Stimulated activated CD8-positive, alpha-beta memory T cell treated with anti-CD3 and anti-CD28 coated beads, Interleukin-12 subunit alpha, Interleukin-12 subunit beta, amount 100 ng/mL, for 4 hours (primary cell): ENCODE measurements at regions not wholly inside any gene's neighbourhood (a gene's known extent, or its start where the extent isn't known, plus 50 kb on each side); places are given as distances from the start of the nearest gene placed in this dataset.
"Not testable (repeated sequence)": the region's sequence is repeated elsewhere in the genome, so short reads cannot be mapped to it uniquely, and the experiment has no call there.

Experiments
- DNase-seq: peaks from one replicate; pipeline ENCODE4 v3.0.0-alpha.2; 2020; ENCODE audit warnings: low read depth

DNA sequence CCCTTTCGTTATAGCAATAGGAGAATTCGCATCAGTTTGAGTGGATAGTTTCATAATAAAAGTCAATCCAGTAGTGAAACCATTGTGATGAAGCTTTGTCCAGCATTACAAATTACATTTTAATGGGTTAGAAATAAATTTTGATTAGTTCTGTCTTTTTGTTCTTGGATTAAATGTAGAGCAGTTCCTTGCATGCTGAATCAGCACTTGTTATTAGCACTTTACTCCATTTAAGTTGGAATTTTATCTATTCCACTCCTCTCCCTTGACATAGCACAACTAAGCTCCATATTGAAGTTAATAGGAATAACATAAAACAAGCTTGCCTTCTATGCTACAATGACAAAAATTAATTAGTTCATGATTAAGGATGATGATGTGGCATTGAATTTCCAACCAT, 624.1 kb downstream of the CCDC85A start:
- no peak for DNase-seq

DNA sequence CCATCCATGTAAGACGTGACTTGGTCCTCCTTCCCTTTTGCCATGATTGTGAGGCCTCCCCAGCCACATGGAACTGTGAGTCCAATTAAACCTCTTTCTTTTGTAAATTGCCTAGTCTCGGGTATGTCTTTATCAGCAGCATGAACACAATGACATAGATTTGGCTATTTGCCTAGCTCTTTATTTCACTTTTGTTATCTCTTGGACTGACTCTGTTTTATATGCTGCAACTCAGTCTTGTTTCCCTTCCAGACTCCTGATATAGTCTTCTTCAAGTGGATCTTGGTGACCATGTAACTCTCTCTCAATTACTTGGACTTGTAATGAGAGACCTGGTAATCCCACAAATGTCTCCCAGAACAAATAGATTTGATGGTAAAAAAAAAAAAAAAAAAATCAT, 627.6 kb downstream of the CCDC85A start:
- no peak for DNase-seq

DNA sequence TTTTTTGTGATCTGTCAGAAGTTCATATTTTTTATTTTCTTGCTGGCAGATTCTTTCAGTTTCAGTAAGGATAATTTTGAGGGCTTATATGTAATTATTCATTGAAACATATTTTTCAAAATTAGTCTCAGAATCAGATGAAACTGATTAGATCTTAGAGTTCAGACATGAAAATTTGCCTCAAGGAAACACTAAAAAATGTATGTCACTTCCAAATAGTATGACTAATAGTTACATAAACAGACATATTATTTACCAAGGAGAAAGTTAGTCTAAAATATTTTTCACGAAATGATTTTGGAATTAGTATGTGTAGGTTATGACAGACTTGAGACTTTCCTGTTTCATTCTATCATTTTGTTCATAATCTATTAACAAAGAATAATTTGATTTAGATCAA, 628.6 kb downstream of the CCDC85A start:
- no peak for DNase-seq

DNA sequence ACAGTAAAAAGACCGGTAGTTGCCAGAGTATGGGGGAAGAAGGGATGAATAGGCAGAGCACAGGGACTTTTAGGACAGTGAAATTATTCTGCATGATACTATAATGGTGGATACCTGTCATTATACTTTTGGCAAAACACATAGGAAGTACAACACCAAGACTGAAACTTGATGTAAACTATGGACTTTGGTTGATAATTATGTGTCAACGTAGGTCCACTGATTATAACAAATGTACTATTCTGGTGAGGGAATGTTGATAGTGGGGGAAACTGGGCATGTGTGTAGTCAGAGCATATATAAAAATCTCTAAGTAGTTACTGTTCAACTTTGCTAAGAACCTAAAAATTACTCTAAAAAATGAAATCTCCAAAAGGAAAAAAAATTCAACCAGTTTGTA, 629.7 kb downstream of the CCDC85A start:
- DNase-seq: no peak

DNA sequence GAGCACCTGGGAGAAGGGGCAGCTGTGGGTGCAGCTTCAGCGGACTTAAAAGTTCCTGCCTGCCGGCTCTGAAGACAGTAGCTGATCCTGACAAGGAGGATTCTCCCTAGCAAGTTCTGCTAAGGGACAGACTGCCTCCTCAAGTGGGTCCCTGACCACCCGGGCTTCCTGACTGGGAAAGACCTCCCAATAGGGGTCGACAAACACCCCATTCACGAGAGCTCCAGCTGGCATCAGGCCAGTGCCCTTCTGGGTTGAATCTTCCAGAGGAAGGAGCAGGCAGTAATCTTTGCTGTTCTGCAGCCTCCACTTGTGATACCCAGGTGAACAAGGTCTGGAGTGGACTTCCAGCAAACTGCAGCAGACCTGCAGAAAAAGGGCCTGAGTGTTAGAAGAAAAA, 632.9 kb downstream of the CCDC85A start:
- no peak for DNase-seq

DNA sequence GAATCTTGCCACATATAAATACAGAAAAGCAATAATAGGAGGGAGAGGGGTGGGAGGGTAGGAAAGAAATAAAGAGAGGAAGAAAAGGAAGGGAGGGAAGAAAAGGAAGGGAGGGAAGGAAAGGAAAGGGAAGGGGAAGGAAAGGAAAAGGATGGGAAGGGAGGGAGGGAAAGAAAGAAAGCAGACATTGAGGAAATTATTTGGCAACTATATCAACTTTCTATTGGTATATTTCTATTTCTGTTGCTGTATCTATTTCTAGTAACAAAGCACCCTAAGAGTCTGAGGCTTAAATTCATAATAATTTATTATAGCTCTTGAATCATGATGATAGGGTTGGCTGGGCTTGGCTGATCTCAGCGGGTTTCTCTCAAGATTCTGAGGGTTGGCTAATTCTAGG, 648.0 kb downstream of the CCDC85A start:
- no peak for DNase-seq

DNA sequence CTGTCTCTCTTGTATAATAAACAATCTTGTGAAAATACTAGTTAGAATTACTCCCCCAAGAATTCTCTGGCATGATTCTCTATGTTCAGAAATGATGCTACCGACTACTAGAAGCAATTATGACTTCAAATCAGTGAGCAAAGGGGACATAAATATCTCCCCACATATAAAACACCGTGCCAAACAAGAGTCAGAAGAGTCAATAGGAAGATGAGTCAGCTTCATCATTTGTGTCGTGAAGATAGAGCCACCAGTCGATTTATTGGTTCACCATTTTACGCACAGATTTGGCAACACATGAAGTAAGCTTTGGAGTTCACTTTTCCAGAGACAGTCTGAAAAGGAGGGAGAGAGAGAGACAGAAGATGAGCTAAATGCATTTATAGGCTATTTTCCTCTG, 650.9 kb downstream of the CCDC85A start:
- no peak for DNase-seq

DNA sequence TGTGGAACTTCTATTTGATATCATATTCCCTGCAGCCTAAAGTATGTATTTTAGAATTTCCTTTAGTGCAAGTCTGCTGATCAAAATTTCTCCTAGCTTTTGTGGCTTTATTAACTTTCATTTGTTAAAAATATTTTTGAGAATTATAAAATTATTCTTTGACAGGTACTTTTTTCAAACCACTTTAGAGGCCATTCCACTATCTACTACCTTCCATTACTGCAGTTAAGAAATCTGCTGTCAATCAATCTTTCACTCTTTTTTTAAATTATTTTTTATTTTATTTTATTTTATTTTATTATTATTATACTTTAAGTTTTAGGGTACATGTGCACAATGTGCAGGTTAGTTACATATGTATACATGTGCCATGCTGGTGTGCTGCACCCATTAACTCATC, 656.2 kb downstream of the CCDC85A start:
- not testable (repeated sequence) for DNase-seq

DNA sequence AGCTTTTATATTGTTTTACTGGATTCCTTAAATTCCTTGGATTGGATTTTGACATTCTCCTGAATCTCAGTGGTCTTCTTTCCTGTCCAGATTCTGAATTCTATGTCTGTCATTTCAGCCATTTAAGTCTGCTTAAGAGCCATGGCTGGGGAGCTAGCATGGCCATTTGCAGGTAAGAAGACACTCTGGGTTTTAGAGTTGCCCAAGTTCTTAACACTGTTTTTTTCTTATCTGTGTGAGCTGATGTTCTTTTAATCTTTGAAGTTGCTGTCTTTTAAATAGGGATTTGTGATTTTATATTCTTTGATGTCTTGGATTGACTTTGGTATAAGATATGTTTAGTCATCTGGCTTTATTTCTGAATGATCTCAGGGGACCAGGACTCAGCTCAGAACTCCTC, 677.2 kb downstream of the CCDC85A start:
- DNase-seq: no peak

DNA sequence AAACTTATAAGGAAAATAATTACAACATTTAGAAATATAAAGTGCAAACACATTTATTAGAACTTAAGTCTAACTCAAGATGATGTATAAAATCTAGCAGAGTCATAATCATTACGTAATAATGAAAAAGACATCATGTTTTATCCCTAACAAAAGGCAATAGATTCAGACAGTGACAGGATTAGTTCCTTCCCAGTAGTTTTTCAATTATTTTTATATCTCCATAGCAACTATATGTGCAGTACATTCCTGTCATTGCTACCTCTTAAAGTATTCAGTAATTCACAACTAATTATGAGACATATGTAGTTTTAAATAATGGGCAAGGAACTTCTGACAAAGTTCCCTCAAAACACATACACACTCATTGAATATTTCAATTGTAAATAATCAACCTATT, 687.9 kb downstream of the CCDC85A start:
- no peak for DNase-seq

DNA sequence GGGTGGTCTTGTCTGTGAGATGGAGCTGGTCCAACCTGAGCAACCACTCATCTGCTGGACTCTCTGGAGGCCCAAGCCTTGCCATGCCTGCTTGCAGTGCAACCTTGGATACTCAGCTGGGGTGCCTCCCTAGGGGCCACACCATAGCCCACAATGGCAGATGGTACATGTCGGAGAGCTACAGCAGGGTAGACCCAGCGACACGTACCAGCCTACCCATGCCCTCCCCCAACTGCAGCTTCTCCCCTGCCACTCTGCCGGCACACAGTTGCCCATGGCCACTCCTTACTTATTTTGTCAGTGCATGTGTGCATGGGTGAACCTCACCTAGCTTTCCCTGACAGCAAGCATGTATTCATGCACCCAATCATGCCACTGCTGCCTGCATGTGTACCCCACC, 690.9 kb downstream of the CCDC85A start:
- no peak for DNase-seq

DNA sequence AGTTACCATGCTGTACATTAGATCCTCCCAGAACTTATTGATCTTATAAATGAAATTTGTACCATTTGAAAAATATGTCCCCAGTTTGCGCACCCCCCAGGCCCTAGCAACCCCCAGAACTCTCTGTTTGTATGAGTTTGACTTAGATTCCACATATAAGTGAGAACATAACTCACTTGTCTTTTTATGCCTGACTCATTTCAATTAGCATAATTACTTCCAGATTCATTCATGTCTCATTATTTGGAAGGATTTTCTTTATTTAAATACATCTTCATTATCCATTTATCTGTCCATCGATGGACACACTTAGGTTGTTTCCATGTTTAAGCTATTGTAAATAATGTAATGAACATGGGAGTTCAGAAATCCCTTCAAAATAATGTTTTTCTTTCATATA, 705.9 kb downstream of the CCDC85A start:
- DNase-seq: no peak

DNA sequence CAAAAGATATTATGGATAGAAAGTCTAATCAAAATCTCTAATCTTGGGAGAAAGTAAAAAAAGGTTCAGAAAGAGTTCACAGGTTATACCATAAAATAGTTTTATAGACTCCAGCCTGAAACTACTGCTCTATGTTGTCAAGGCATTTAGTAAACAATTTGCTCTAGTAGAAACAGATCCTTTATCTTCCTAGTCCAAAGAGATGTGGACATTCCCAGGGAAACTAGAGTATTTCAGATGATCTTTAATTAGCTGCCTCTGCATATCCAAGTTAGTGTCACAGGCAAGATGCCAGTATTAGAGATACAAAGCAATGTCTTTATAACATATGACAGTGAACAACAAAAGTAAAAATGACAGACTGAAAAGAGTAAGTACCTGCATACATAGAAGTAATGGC, 708.6 kb downstream of the CCDC85A start:
- no peak for DNase-seq

DNA sequence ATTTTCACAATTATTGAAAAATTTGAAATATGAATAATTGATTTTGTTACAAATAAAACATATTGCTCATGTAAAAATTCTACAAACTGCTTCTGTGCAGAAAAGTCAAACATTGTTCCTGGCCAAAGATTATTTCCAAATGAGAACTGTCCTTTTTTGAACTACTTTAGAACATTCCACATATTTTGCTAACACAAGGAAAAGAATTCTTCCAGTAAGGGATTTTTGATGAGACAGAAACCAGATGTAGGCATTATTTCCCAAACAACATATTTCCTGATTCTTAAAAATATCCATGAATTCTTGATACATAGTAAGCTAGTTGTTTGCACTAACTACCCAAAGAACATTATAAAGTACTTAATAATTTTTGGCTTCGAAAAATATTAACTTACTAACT, 715.2 kb downstream of the CCDC85A start:
- DNase-seq: no peak

DNA sequence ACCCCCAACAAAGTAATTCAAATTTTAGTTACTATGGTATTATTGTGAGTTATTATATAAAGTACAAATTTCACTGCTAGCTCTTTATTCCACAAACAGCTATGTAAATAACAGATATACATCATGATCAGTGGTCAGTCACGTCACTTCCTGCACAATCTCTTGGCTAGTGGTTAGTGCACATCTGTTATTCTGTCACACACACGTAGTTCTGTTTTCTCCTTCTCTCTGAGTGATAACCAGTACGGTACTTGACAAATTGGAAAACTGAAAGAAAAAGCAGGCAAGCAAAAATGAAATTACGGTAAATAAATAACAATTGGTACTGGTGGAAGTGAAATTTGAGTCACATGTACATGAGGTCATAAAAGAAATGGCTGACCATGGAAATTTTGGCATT, 728.7 kb downstream of the CCDC85A start:
- no peak for DNase-seq

DNA sequence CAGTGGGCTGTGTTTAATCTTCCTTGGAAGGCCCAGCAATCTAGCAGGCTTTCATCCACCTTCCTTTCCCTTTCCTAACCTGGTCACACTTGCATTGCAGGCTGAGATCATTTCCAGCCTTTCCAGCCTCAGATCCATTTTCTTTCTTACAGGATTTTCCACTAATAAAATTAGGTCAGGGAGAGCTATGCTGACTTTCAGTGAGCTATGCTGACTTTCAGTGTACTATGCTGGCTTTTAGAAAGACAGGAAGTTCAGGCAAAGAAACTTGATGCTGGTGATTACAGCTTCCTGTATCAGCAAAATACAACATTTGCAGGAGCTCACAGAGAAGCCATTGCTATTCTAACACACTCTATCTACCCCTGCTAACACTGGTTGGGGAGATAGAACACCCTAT, 735.0 kb downstream of the CCDC85A start:
- no peak for DNase-seq

DNA sequence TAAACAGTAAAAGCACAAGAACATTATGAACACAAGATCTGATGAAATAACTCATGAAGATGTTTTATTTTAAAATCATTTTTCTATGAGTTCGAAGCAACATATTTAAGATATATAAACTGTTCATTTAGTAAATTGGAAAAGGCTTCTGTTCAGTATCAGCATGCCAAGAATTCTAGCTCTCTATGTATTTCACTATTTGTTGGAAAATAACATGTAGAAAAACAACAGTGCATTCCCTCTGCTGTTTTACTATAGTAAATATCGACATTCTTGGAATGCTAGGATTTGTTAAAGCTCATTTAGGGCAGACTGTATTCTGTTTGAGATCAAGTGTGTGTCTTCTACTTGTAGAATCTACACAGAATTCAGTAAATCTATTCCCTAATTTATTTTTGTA, 750.2 kb downstream of the CCDC85A start:
- DNase-seq: no peak

DNA sequence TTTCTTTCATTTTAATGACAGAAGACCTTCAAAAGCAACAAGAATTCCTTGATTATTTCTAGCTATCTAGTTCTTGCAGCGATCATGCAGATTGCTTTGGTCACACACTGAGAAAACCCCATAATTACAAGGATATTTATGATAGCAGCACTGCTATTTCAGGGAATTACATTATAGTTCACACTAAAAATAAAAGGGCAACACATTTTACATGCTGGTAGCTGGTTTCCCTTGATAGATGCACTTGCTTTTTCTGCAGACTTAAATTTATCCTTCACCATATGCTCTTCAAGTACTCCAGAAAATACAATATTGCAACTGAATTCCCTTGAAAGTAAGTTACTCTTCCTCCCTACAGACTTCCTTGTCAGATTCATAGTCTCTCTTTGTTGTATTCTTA, 751.1 kb downstream of the CCDC85A start:
- no peak for DNase-seq

DNA sequence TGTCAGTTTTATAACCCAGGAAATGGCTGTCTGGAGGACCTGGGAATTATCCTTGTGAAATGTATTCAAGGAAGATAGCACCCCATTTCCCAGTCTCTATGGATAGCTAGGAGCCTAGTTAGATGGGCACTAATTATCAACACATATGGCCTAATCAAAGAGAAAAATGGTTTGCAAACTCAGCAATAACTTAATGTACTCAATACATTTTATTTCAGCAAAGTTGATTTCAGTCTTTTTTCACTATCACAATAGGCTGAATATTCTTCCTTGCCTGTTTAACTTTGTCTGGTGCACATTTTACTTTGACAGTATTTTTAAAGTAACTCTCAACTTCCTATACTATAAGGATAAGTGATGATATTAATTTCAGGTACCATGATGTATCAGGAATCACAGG, 756.3 kb downstream of the CCDC85A start:
- DNase-seq: no peak

DNA sequence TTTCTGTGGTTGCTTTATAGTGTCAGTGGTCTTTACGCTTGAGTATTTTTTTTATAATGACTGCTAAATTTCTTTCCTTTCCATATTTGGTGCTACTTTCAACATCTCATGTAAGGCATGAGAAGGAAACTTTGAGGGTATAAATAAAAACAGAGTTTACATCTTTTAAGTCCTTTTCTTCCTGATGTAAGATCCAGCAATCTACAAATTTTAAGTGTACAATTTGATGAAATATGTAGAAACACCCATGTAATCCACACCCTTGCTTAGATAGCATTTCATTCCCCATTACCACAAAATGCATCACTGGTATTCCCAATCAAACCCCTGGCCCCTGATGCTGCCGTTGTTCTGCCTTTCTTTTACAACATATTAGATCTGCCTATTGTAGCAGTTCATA, 769.1 kb downstream of the CCDC85A start:
- no peak for DNase-seq

DNA sequence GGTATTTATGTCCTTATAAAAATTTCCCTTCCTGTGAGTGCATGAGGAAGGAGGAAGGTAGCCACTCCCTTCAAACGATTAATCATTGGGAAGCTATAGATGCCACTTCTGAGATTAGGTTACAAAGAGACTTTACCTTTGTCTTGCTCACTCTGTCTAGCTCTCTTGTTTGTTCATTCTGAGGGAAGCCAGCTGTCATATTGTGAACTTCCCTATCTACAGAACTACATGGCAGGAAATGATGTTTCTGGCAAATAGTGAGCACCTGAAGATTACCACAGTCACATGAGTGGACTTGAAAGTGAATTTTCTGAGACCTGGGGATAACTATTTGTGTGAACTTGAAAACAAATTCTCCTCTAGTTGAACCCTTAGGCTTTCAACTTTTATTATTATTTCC, 776.8 kb downstream of the CCDC85A start:
- no peak for DNase-seq

DNA sequence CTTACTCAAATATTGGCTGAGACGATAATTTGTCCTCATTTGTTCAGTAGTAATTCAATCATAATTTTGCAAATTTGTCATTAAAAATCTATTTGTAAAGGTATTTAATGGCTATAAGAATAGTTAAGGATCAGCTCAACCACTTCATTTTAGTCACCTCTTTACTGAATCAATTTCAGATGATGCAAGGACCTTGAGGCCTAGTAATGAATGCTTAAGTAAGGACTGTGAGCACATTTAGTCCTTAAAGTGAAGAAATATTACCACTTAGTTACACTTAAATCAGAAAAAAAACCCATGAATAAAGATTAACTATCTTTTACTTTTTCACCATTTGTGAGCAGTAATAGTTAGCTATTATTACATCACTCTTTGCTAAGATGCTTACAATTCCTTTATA, 778.9 kb downstream of the CCDC85A start:
- DNase-seq: no peak

DNA sequence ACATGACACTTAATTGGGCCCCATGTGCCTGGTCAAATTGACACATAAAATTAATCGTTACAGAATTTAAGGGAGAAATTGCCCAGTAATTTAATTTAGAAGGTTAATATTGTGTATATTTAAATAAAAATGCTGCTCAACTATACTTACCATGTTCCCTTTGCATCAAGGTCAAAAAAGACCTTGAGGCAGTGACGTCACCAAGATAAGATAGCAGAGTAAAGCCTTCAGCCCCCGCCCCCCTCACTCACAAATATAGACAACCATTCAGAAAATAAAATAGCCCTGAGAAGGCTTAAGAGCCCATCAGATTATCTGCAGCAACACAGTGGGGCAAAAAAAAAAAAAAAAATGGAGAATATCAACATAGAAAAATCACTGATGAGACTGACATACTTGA, 785.7 kb downstream of the CCDC85A start:
- DNase-seq: no peak

DNA sequence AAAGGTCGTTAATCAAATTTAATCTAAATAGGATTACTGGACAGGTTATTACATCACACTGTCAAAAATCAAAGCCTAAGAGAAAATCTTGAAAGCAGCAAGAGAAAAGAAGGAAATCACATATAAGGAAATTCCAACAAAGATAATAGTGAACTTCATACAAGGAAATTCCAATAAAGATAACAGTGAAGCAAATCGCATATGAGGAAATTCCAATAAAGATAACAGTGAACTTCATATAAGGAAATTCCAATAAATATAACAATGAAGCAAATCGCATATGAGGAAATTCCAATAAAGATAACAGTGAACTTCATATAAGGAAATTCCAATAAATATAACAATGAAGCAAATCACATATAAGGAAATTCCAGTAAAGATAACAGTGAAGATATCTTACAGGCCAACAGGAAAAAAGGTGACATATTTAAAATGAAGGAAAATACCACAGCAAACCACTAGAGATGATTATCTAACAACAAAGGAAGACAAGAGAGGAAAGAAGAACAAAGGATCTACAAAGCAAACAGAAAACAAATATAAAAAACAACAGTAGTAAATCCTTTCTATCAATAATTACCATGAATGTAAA, 787.7 kb downstream of the CCDC85A start:
- DNase-seq: no peak

DNA sequence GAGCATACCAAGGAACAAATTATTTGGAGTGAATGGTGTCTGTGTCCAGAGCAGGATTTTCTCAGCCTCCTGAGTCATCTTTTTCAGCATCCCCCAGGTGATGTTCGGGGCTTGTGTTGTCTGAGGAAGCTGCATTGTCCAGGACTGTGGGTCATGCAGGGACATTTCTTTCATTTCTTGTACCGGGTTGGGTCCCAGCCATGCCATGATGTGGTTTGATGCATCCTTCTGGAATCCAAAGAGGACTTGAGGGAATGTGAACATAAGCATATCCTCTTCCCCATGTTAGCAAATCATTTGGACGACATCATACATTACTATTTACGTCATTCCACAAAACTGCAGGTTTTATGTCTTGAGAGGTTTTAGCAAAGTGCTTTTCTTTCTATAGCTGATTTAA, 797.8 kb downstream of the CCDC85A start:
- no peak for DNase-seq
